ENCODE measurements at regions not wholly inside any gene's neighbourhood (a gene's known extent, or its start where the extent isn't known, plus 50 kb on each side); places are given as distances from the start of the nearest gene placed in this dataset.

GRCh38 chr6:79833264-79833963 lies 113.9 kb downstream of the ELOVL4 start:
- Histone ChIP-seq H3K4me2 (ENCODE audit: low read depth, low read length) (no peak overlapping the region), H4K91ac (ENCODE audit: insufficient read depth, low read depth, low read length) (no peak overlapping the region), H3K36me3 (ENCODE audit: control insufficient read depth, insufficient read depth, low read length) (no peaks in the 10 kb centered on the region), H2BK5ac (ENCODE audit: low read depth, low read length, poor library complexity, severe bottlenecking) (no peak overlapping the region), H3K4me1 (ENCODE audit: control insufficient read depth, insufficient read depth, low read length) (no peaks in the 10 kb centered on the region), H4K5ac (ENCODE audit: low read depth, low read length) (no peak overlapping the region), H2BK120ac (ENCODE audit: low read depth, low read length) (no peak overlapping the region), H2AFZ (replicated peaks; ENCODE audit: low read length, poor library complexity) (no peak overlapping the region), H3K4me3 (ENCODE audit: insufficient read depth, low read depth, low read length) (no peak overlapping the region), H4K8ac (ENCODE audit: low read depth in 2 of 2, low read length in 2 of 2) (no peak overlapping the region), H3K27me3 (ENCODE audit: control insufficient read depth, insufficient read depth, low read length) (no peaks in the 10 kb centered on the region), H4K20me1 (ENCODE audit: insufficient read depth, low read length) (no peaks in the 10 kb centered on the region), H3K9me1 (ENCODE audit: insufficient read depth, low read length) (no peaks in the 10 kb centered on the region), H3K4ac (ENCODE audit: low read depth, low read length) (no peak overlapping the region), H2BK20ac (ENCODE audit: low read depth, low read length) (no peak overlapping the region), H3K27ac (ENCODE audit: insufficient read depth, low read length) (no peak overlapping the region), H3K14ac (replicated peaks; ENCODE audit: low read depth, low read length) (no peak overlapping the region), H3K9me3 (ENCODE audit: control insufficient read depth, insufficient read depth, low read length) (no peaks in the 10 kb centered on the region), H3K79me1 (ENCODE audit: low read depth in 1 of 2, low read length in 2 of 2) (no peaks in the 10 kb centered on the region), H3K56ac (ENCODE audit: extremely low read depth, insufficient read depth, low read length) (no peak overlapping the region), H3K23ac (ENCODE audit: low read depth, low read length) (no peak overlapping the region), H2AK5ac (ENCODE audit: low read depth, low read length) (no peak overlapping the region), H3K18ac (ENCODE audit: low read depth, low read length) (no peak overlapping the region), H3K9ac (ENCODE audit: low read depth, low read length) (no peak overlapping the region), H2BK15ac (ENCODE audit: low read depth, low read length) (no peak overlapping the region), H2AK9ac (replicated peaks; ENCODE audit: low read depth, low read length, poor library complexity) (no peak overlapping the region)
- no TSS peak for BruUV-seq (replicated peaks)
- no peak for ATAC-seq (ENCODE audit: low read depth)
- in situ Hi-C loops (cut with MboI; ENCODE audit: low sequenced_read_pairs), result no loop called here
- TF ChIP-seq RFX5 (IDR thresholded peaks at IDR 0.05; ENCODE audit: low read depth, low read length), result no peak
- TF ChIP-seq USF2 (IDR thresholded peaks at IDR 0.05; ENCODE audit: low read depth, low read length), result no peak
- no peak for TF ChIP-seq MAZ (IDR thresholded peaks at IDR 0.05; ENCODE audit: borderline replicate concordance, low read depth, low read length)
- no peak for TF ChIP-seq MXI1 (IDR thresholded peaks at IDR 0.05; ENCODE audit: borderline replicate concordance, low read depth, low read length)
- no peak for TF ChIP-seq RCOR1 (IDR thresholded peaks at IDR 0.05; ENCODE audit: insufficient replicate concordance, low read length)
- no peak for TF ChIP-seq NFE2L2 (IDR thresholded peaks at IDR 0.05; ENCODE audit: low read depth, low read length)
- no peak for TF ChIP-seq CTCF (conservative IDR thresholded peaks at IDR 0.05; ENCODE audit: low read depth, low read length)
- no peak for TF ChIP-seq ELK1 (IDR thresholded peaks at IDR 0.05; ENCODE audit: borderline replicate concordance, low read depth, low read length)
- no peak for TF ChIP-seq FOS (IDR thresholded peaks at IDR 0.05; ENCODE audit: low read depth, low read length)
- no peak for TF ChIP-seq CHD1 (IDR thresholded peaks at IDR 0.05; ENCODE audit: low read depth, low read length)
- TF ChIP-seq CEBPB (IDR thresholded peaks at IDR 0.05; ENCODE audit: low read depth, low read length), result no peak
- no peak for TF ChIP-seq POLR2A (IDR thresholded peaks at IDR 0.05; ENCODE audit: low read depth, low read length)
- no peak for TF ChIP-seq RAD21 (IDR thresholded peaks at IDR 0.05; ENCODE audit: low read length)
- no peak for TF ChIP-seq BHLHE40 (IDR thresholded peaks at IDR 0.05; ENCODE audit: low read depth, low read length)
- TF ChIP-seq SMC3 (IDR thresholded peaks at IDR 0.05; ENCODE audit: low read depth, low read length), result no peak
- CTCF ChIA-PET, result interaction anchor here (1.0 to 2.0 kb wide), 2 partner anchors 35 to 37 kb away, joined by 5 to 6 read pairs; no protein-coding TSS in a partner anchor
- dilution Hi-C loops (cut with HindIII; ENCODE audit: low sequenced_read_pairs, unreplicated experiment), result no loop called here
- no CpG with 5 or more reads among the region's 2 CpGs for WGBS, 2 experiments (ENCODE audit: extremely low coverage in 2 of 2, insufficient read length in 1 of 2)
- no peak for DNase-seq
- intact Hi-C loops (cut with micrococcal nuclease), result no loop called here
- POLR2A ChIA-PET (ENCODE audit: unreplicated experiment), result no interaction called here
